Liver (tissue), 8 donors: ENCODE measurements at regions not wholly inside any gene's neighbourhood (a gene's known extent, or its start where the extent isn't known, plus 50 kb on each side); places are given as distances from the start of the nearest gene placed in this dataset.
A peak's percentile ranks its signal among the peaks of the same experiment; 100 is the strongest.

Source experiments
- DNase-seq: peaks from one replicate; pipeline ENCODE4 v3.0.0-alpha.2; 2017; ENCODE audit warnings: low spot score
- H3K27ac ChIP-seq, 2 donors: one replicate each; pipeline ENCODE4 v1.7.0; 2013; ENCODE audit warnings: inconsistent platforms in 2 of 2, low read length in 2 of 2, control low read depth in 1 of 2, low read depth in 1 of 2, mild to moderate bottlenecking in 1 of 2
- H3K27me3 ChIP-seq, 4 donors: one replicate each; pipeline versions ENCODE4 v1.6.1 to v1.7.0; 2013; ENCODE audit warnings: low read length in 3 of 4, inconsistent platforms in 1 of 4, mild to moderate bottlenecking in 1 of 4, moderate library complexity in 1 of 4; ENCODE audit not compliant: control insufficient read depth in 4 of 4, insufficient read depth in 4 of 4
- H3K36me3 ChIP-seq, 4 donors: one replicate each; pipeline versions ENCODE4 v1.6.1 to v1.7.0; 2013; ENCODE audit warnings: low read length in 3 of 4, mild to moderate bottlenecking in 3 of 4, low read depth in 1 of 4, moderate library complexity in 1 of 4; ENCODE audit not compliant: control insufficient read depth in 4 of 4, insufficient read depth in 3 of 4
- H3K4me1 ChIP-seq, 4 donors: one replicate each; pipeline versions ENCODE4 v1.6.1 to v1.7.0; 2013; ENCODE audit warnings: low read length in 3 of 4, mild to moderate bottlenecking in 3 of 4, moderate library complexity in 1 of 4; ENCODE audit not compliant: control insufficient read depth in 4 of 4, insufficient read depth in 4 of 4
- H3K4me3 ChIP-seq, 3 donors: one replicate each; pipeline versions ENCODE4 v1.6.1 to v1.7.0; 2013; ENCODE audit warnings: low read length in 3 of 3, control low read depth in 1 of 3, low read depth in 1 of 3, mild to moderate bottlenecking in 1 of 3
- H3K9ac ChIP-seq, 2 donors: one replicate each; pipeline ENCODE4 v1.7.0; 2013; ENCODE audit warnings: low read length in 2 of 2, mild to moderate bottlenecking in 2 of 2, moderate library complexity in 2 of 2, control low read depth in 1 of 2, low read depth in 1 of 2
- H3K9me3 ChIP-seq, 4 donors: one replicate each; pipeline versions ENCODE4 v1.6.1 to v1.7.0; 2013; ENCODE audit warnings: low read length in 3 of 4; ENCODE audit not compliant: control insufficient read depth in 4 of 4
- EGR1 ChIP-seq, 2 donors: IDR thresholded peaks; 2 replicates each; pipeline ENCODE4 v1.6.1; 2016 to 2018; ENCODE audit warnings: antibody characterized with exemption in 2 of 2, low read depth in 2 of 2
- FOXA1 ChIP-seq: IDR thresholded peaks from 2 replicates; pipeline ENCODE4 v1.6.1; 2016; ENCODE audit warnings: antibody characterized with exemption
- FOXA2 ChIP-seq: IDR thresholded peaks from 2 replicates; pipeline ENCODE4 v1.6.1; 2016; ENCODE audit warnings: antibody characterized with exemption
- GABPA ChIP-seq, 2 donors: IDR thresholded peaks in 1 of 2; conservative IDR thresholded peaks in 1 of 2; 2 replicates each; pipeline ENCODE4 v1.6.1; 2016; ENCODE audit warnings: antibody characterized with exemption in 2 of 2, mild to moderate bottlenecking in 1 of 2, moderate library complexity in 1 of 2
- HNF4A ChIP-seq, 2 donors: conservative IDR thresholded peaks; 2 replicates each; pipeline ENCODE4 v1.6.1; 2016; ENCODE audit warnings: antibody characterized with exemption in 2 of 2, mild to moderate bottlenecking in 2 of 2
- HNF4G ChIP-seq: IDR thresholded peaks from 2 replicates; pipeline ENCODE4 v1.6.1; 2016; ENCODE audit warnings: antibody characterized with exemption
- JUND ChIP-seq, 2 donors: IDR thresholded peaks; 2 replicates each; pipeline ENCODE4 v1.6.1; 2016; ENCODE audit warnings: antibody characterized with exemption in 2 of 2
- NR2F2 ChIP-seq: IDR thresholded peaks from 2 replicates; pipeline ENCODE4 v1.6.1; 2016; ENCODE audit warnings: antibody characterized with exemption
- RAD21 ChIP-seq, 2 donors: IDR thresholded peaks; 2 replicates each; pipeline ENCODE4 v1.6.1; 2016; ENCODE audit warnings: antibody characterized with exemption in 2 of 2, mild to moderate bottlenecking in 2 of 2
- RXRA ChIP-seq, 2 donors: IDR thresholded peaks; 2 replicates each; pipeline ENCODE4 v1.6.1; 2017 to 2018; ENCODE audit warnings: antibody characterized with exemption in 2 of 2, mild to moderate bottlenecking in 1 of 2
- SP1 ChIP-seq: IDR thresholded peaks from 2 replicates; pipeline ENCODE4 v1.6.1; 2018; ENCODE audit warnings: antibody characterized with exemption, mild to moderate bottlenecking
- TAF1 ChIP-seq: conservative IDR thresholded peaks from 2 replicates; pipeline ENCODE4 v1.6.1; 2016; ENCODE audit warnings: antibody characterized with exemption, mild to moderate bottlenecking
- YY1 ChIP-seq: IDR thresholded peaks from 2 replicates; pipeline ENCODE4 v1.6.1; 2016; ENCODE audit warnings: antibody characterized with exemption, mild to moderate bottlenecking
- WGBS: extraction: QIAGEN DNeasy Blood & Tissue Kit; methylation state at CpG from one replicate; pipeline ENCODE4 v1.1.7; 2013; 5-methylcytosine and 5-hydroxymethylcytosine counted together
- TF ChIP-seq, protein P1 (sequence below): fragments of 150-350 bp; IDR thresholded peaks from 2 replicates; pipeline ENCODE4 v1.5.1; 2017; ENCODE audit warnings: improper control_type of control experiment, low read depth, low read length; ENCODE audit not compliant: missing input control
- TF ChIP-seq, protein P2 (sequence below): IDR thresholded peaks from 2 replicates; pipeline ENCODE4 v1.6.1; 2016; ENCODE audit warnings: antibody characterized with exemption
- TF ChIP-seq, protein P3 (sequence below): IDR thresholded peaks from 2 replicates; pipeline ENCODE4 v1.6.1; 2016; ENCODE audit warnings: antibody characterized with exemption
- TF ChIP-seq, protein P4 (sequence below): IDR thresholded peaks from 2 replicates; pipeline ENCODE4 v1.6.1; 2016; ENCODE audit warnings: antibody characterized with exemption, mild to moderate bottlenecking
- donor health status: healthy.
- donor health status: healthy.
- donor health status: healthy.
- donor health status: healthy.
- donor health status: healthy.

DNA sequence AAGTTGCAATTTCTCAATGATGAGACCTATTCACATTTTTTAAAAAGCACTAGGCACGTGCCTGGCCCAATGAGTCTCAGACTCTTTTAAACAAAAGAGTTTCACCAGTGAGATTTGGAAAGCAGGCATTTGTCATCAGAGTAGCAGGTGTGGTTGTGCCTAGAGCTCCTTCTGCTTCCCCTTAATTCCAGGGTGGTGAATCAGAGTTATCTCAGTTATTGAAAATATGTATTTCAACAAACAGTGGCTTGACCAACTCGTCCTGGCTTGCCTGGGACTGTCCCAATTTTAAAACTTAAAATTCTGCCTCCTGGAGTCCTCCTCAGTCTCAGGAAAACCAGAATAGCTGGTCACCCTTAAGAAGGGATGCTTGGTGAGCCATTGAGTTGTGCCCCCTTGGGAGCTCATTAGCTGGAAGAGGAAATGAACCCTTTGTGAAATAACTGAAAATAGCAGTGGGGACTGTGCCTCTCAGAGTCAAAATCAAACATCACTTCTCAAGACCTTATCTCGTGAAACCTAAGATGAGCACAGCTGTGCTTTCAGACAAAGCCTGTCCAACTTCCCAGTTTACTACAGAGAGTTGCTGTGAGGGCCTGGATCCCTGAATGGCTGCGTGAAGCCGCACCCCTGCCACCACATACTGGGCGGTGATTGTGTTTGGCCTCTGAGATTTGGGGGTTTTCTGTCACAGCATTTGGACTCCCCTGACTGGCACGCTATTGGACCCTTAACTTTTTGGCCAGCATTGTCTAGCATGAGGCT, 116.3 kb downstream of the ANKRD60 start (continued):
- TF ChIP-seq, protein P1, sequence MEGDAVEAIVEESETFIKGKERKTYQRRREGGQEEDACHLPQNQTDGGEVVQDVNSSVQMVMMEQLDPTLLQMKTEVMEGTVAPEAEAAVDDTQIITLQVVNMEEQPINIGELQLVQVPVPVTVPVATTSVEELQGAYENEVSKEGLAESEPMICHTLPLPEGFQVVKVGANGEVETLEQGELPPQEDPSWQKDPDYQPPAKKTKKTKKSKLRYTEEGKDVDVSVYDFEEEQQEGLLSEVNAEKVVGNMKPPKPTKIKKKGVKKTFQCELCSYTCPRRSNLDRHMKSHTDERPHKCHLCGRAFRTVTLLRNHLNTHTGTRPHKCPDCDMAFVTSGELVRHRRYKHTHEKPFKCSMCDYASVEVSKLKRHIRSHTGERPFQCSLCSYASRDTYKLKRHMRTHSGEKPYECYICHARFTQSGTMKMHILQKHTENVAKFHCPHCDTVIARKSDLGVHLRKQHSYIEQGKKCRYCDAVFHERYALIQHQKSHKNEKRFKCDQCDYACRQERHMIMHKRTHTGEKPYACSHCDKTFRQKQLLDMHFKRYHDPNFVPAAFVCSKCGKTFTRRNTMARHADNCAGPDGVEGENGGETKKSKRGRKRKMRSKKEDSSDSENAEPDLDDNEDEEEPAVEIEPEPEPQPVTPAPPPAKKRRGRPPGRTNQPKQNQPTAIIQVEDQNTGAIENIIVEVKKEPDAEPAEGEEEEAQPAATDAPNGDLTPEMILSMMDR, result no peak
- TF ChIP-seq HNF4A (conservative IDR thresholded peaks at IDR 0.05), result no peak
- no peak for TF ChIP-seq NR2F2
- TF ChIP-seq RAD21 (IDR thresholded peaks at IDR 0.05), result no peak
- TF ChIP-seq TAF1, result no peak
- no peak for TF ChIP-seq HNF4G
- TF ChIP-seq EGR1 (IDR thresholded peaks at IDR 0.05; ENCODE audit: low read depth in 2 of 2), result no peak
- no peak for TF ChIP-seq FOXA1

DNA sequence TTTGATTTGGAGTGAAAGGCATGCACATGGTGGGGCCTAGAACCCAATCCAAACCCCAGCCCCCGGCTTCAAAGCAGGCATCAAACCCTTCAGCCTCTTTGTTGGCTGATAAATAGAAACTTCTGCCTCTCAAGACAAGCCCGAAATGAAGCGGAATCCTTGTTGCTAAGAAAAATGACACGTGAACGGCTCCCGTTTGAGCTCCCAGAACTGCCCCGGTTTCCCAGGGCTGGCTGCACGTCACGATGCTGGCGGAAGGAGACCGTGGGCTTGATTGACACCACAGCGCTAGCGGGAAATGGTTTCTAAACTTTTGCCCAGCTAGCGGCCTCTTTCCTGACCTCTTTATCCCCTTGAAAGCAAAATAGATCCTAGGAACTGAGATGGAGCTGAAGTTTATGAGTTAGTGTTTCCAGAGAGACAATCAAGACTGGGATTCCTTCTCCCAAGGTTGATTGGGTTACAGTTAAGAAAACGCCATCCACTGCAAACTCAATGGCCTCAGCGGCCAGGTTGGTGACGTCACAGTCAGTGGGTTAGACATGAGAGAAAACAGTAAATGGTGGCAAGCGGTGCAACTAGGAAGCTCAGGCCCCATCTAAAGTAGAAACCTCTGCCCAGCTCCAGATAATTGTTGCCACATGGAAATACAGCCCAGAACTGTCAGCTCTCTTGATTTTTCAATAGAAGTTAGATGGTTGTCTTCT, 117.0 kb downstream of the ANKRD60 start:
- Histone ChIP-seq H3K9ac (no peak overlapping the region), H3K4me1 (no peaks in the 10 kb centered on the region), H3K36me3 (no peaks in the 10 kb centered on the region), H3K27me3 (peaks cover 0 to 6% (median 0%) of the 10 kb centered on the region in 4 donors), H3K4me3 (no peak overlapping the region), H3K9me3 (peaks cover 0 to 2% (median 0%) of the 10 kb centered on the region in 4 donors), H3K27ac (no peak overlapping the region)
- 78% methylated on average over 18 of the region's 18 CpGs for WGBS
- DNase-seq, result peak; percentile 6
- TF ChIP-seq, protein P2, sequence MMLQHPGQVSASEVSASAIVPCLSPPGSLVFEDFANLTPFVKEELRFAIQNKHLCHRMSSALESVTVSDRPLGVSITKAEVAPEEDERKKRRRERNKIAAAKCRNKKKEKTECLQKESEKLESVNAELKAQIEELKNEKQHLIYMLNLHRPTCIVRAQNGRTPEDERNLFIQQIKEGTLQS, result no peak

DNA sequence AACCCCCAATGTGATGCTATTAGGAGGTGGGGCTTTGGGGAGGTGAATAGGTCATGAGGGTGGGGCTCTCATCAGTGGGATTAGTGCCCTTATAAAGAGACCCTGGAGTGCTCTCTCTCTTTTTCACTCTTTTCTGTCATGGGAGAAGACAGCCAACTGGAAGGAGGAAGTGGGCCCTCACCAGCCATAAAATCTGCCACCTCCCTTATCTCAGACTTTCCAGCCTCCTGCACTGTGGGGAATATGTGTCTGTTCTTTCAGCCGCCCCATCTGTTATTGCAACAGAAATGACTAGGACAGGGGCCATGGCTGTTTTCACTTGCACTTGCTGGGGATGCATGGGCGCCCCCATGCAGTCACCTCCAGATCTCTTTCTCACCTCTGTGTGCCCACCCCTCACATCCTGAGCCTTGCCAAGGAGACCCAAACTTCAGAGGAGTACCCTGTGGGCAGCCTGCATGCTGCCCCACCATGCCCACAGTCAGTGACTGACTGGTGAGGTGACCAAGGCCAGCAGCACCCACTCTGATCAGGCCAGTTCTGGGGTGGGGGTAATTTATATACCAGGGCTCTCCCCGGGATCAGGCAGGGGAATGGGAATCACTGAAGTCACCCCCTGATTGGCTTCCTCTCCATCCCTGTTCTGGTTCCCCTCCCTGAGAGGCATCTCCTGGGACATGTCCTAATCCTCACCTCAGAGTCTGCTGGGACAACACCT, 118.4 kb downstream of the ANKRD60 start:
- 88% methylated on average over 3 of the region's 3 CpGs for WGBS
- no peaks in the 10 kb centered on the region for H3K36me3 ChIP-seq
- no peak for TF ChIP-seq EGR1 (IDR thresholded peaks at IDR 0.05; ENCODE audit: low read depth in 2 of 2)
- no peak for TF ChIP-seq GABPA (IDR thresholded peaks at IDR 0.05 in 1 of 2, conservative IDR thresholded peaks at IDR 0.05 in 1 of 2)
- TF ChIP-seq, protein P2, result no peak
- TF ChIP-seq, protein P1, result no peak
- TF ChIP-seq TAF1, result no peak
- no peak for TF ChIP-seq HNF4G
- TF ChIP-seq FOXA2, result no peak
- no peak for TF ChIP-seq RXRA (IDR thresholded peaks at IDR 0.05)
- TF ChIP-seq, protein P3, sequence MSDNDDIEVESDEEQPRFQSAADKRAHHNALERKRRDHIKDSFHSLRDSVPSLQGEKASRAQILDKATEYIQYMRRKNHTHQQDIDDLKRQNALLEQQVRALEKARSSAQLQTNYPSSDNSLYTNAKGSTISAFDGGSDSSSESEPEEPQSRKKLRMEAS, result no peak
- TF ChIP-seq SP1, result no peak
- TF ChIP-seq JUND (IDR thresholded peaks at IDR 0.05), result no peak
- no peak for TF ChIP-seq YY1
- no peak for TF ChIP-seq FOXA1
- TF ChIP-seq, protein P4, sequence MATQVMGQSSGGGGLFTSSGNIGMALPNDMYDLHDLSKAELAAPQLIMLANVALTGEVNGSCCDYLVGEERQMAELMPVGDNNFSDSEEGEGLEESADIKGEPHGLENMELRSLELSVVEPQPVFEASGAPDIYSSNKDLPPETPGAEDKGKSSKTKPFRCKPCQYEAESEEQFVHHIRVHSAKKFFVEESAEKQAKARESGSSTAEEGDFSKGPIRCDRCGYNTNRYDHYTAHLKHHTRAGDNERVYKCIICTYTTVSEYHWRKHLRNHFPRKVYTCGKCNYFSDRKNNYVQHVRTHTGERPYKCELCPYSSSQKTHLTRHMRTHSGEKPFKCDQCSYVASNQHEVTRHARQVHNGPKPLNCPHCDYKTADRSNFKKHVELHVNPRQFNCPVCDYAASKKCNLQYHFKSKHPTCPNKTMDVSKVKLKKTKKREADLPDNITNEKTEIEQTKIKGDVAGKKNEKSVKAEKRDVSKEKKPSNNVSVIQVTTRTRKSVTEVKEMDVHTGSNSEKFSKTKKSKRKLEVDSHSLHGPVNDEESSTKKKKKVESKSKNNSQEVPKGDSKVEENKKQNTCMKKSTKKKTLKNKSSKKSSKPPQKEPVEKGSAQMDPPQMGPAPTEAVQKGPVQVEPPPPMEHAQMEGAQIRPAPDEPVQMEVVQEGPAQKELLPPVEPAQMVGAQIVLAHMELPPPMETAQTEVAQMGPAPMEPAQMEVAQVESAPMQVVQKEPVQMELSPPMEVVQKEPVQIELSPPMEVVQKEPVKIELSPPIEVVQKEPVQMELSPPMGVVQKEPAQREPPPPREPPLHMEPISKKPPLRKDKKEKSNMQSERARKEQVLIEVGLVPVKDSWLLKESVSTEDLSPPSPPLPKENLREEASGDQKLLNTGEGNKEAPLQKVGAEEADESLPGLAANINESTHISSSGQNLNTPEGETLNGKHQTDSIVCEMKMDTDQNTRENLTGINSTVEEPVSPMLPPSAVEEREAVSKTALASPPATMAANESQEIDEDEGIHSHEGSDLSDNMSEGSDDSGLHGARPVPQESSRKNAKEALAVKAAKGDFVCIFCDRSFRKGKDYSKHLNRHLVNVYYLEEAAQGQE, result no peak

More for the DNA sequence above, 118.4 kb downstream of the ANKRD60 start:
- Histone ChIP-seq H3K27me3 (peaks cover 0 to 6% (median 0%) of the 10 kb centered on the region in 4 donors), H3K9ac (no peak overlapping the region), H3K27ac (no peak overlapping the region), H3K4me1 (no peaks in the 10 kb centered on the region), H3K4me3 (no peak overlapping the region), H3K9me3 (peaks cover 0 to 2% (median 0%) of the 10 kb centered on the region in 4 donors)
- DNase-seq, result no peak
